SK-MEL-5 (cell line): ENCODE measurements at regions not wholly inside any gene's neighbourhood (a gene's known extent, or its start where the extent isn't known, plus 50 kb on each side); places are given as distances from the start of the nearest gene placed in this dataset.

ENCODE experiments used
- DNase-seq: peaks from one replicate; pipeline ENCODE4 v3.0.0-alpha.2; 2016; ENCODE audit warnings: low read depth, low spot score
- in situ Hi-C: cut with HindIII; loops from 2 replicates; pipeline ENCODE4 v1.10.0; 2016; ENCODE audit warnings: low sequenced_read_pairs, high pct_unique_total_duplicates, low pct_unique_long_range_greater_than_20kb

DNA sequence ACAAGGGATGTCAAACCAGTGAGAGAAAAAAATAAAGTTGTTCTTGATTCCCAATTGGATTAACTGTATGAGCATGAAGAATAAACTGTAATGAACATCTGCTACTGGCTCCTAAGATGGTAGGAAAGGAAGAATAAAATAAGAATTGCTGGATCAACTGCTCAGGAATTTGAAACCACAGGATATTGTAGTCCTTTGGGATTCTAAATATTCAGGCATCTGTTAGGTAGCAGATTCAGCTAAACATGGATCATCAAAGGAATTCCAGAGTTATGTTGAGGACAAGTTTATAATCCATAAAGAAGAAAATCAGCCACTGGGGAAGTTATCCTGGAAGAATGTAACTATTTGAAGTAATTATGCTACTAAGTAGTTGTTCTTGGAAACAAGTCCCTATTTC, 65.8 kb downstream of the ISL1 start:
- DNase-seq: no peak
- in situ Hi-C loops: no loop called here

DNA sequence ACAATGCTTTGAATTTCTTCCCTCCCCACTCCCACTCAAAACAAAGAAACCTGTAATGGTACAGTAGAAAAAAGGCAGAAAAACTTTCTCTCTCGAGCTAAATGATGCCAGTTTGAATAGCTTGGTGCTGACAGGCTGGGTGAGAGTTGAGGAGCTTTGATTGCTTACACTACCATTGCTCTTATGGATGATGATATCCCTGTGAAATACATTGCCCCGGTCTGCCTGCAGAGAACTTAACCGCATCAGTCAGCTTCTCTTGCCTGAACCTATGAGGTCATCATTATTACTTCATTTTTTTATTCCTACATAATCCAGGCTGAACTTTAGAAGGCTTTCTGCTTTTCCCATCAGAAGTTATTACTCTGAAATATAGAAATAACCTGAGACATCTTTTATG, 69.3 kb downstream of the ISL1 start:
- no peak for DNase-seq
- in situ Hi-C loops: no loop called here

DNA sequence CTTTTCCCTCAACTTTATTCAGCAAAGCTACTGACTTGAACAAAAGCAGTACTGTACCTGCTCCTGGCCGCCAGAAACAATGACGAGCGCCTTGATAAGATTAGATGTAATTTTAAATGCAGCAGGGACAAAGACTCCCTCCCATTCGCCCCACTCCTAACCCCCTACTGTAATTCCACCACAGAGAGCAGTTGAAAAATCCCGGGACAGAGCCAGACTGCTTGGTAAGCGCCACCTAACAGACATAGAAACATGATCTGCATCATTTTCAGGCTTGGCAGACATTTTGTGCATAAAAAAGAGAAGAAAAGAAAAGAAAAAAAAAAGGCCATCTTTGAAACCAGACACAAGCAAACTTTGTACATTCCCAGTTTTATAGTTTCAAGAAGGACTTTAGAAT, 81.9 kb downstream of the ISL1 start:
- DNase-seq: peak; percentile 34
- in situ Hi-C loops: no loop called here

DNA sequence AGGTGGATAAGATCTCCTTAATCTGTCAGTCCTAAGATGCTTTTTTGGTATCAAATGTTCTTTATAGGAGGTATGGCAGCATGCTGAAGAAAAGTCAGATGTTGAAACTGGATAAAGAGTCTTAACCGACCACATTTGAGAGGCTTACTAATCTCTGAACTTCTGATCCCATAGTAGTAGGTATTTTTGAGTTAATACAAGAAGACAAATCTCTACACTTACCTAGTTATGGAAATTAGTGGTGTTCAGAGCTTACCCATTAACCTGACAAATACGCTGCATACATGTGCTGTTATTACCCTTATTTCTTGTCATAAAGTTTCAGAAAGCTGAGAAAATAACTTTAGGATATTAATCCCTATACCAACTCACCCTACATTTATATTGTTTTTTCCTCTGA, 83.0 kb downstream of the ISL1 start:
- DNase-seq: no peak
- in situ Hi-C loops: no loop called here

DNA sequence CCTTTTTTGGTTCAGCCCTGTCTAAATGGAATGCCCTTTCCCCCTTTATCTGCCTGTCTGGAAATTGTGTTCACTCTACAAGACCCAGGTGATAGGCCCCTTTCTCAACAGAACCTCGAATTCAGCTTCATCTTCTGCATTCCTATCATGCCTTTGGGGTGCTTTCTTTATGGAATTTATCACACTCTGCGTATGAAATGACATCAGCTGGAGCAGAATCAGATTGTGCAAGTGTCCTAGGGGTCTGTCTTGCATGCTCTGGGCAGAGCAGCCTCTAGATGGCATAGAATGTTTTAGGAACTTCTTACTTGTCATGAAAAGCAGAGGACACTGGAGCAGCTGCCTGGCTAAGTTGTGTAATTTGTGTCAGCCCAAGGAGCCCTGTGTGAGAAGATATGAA, 84.9 kb downstream of the ISL1 start:
- in situ Hi-C loops: no loop called here
- DNase-seq: peak; percentile 52

DNA sequence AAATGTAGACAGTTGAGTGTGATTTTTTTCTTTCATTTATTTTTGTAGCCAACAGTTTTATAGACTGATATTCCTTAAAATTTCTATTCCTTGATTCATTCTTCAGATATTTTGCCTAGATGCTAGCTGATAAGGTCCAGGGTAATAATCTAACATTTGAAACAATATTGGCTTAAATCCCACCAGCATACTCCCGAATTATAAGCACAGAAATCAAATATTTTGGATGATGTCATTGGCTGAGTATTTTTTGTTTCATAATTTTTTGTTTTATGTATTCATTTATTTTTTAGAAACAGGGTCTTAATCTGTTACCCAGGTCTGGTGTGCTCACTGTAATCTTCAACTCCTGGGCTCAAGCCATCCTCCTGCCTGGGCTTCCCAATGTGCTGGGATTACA, 88.4 kb downstream of the ISL1 start:
- no peak for DNase-seq
- in situ Hi-C loops: no loop called here

DNA sequence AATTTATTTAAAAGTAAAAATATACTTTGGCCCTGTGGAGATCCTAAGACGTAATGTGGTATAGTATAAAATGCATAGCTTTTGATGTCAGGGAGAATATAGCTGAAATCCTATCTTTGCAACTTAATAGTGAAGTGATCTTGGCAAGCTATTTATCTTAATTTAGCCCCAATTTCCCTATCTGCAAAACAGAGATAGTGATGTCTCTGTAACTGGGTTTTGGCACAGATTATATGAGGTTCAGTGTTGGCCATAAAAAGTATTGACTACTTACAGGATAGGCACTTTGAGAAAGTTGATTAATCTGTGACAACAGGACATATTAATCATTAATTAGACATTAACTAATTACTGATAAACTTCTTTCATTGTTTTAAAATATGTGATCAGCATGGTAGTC, 89.2 kb downstream of the ISL1 start:
- in situ Hi-C loops: no loop called here
- DNase-seq: no peak

DNA sequence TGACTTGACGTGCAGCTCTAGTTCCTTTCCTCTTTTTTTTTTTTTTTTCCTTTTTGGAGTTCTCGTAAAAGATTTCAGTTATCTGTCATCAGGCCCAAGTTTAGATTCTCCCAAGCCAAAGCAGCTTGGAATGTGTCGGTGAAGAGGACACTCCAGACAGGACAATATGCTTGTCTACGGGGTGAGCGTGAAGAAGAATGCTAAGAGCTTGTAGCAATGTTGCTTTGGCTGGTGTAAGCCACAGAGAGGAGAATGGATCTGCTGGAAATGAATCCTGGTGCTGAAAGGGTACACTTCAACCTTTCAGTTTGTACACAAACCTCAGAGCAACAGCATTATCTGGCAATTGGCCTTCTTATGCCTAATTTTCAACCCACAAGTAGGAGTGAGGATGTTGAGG, 92.4 kb downstream of the ISL1 start:
- in situ Hi-C loops: no loop called here
- DNase-seq: no peak

DNA sequence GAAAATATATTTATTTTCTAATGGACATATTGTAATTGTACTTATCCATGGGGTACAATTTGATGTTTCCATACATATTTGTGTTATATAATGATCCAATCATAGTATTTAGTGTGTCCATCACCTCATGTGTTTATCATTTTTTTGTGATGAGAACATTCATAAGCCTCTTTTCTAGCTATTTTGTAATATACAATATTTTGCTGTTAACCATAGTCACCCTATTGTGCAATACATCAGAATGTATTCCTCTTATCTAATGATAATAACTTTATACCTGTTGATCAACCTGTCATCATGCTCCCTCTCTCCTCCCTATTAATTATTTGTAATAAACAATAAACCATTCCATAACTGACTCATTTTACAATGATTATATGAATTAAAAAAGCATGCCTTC, 93.2 kb downstream of the ISL1 start:
- in situ Hi-C loops: no loop called here
- DNase-seq: no peak

DNA sequence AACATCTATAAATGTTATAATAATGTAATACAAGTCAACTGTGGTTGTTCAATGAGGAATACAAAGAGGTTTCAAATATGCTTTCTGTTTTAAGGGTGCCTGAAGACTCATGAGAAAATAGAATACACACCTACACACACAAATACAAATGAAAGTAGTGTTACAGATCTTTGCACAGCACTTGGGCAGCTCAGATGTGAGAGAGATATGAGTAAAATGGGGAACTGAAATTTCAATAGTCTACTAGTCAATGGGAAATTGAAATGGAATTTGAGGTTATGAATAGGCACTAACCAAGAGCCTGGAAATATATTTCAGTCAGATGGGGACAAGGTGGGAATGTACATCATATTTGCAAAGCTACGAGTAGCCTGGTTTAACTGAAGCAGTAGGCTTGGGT, 96.6 kb downstream of the ISL1 start:
- DNase-seq: no peak
- in situ Hi-C loops: no loop called here

DNA sequence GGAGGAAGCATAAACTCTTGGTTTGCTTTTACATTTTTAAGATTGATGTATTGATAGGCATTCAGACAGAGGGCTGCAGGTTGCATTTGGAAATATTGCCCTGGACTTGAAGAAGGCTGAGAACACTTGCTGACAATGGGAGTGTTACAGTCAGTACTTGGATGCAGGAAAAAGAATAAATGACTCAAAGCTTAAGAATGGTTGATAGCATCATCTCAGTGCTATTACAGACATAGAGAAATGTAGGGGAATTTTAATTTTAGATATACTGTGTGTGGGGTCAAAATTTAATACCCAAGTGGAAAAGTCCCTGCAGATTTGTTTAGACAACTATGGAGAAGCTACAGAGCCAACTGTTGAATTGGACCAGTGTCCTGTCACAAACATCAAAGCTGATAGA, 101.1 kb downstream of the ISL1 start:
- in situ Hi-C loops: no loop called here
- DNase-seq: no peak

DNA sequence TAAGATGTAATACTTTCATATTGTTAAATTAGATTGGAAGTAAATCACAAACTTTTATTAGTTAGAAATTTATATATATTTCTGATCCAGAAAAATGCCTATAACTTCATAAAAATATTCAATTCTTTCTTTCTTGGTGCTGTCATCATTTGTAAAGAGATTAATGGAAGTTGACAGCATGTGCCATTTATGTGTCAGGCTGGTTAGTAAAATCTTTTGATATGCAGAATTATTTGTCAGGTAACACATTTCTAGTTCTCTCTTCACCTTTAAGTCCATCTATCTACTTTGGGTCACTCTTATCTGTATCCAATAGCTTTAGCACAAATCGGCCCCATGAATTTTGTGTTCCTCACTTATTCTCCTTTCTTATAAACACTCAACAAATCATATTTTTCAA, 102.9 kb downstream of the ISL1 start:
- no peak for DNase-seq
- in situ Hi-C loops: no loop called here

DNA sequence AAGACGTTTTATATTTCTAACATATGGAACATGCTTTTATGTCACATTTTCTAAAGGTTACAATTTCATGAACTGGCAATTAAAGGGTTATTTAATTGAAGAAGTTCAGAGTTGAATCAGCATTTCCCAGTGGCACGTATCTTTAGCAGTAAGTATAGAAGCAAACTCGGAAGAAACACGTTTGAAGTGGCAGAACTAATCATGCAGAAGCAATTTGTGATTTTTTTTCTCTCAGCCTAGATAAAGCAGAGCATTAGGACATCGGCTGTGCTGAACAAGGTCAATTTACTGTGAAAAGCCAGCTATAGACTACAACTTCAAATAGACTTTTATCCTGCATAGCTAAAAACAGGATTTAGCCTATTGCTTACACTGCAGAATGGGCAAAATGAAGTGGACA, 104.7 kb downstream of the ISL1 start:
- DNase-seq: no peak
- in situ Hi-C loops: no loop called here

DNA sequence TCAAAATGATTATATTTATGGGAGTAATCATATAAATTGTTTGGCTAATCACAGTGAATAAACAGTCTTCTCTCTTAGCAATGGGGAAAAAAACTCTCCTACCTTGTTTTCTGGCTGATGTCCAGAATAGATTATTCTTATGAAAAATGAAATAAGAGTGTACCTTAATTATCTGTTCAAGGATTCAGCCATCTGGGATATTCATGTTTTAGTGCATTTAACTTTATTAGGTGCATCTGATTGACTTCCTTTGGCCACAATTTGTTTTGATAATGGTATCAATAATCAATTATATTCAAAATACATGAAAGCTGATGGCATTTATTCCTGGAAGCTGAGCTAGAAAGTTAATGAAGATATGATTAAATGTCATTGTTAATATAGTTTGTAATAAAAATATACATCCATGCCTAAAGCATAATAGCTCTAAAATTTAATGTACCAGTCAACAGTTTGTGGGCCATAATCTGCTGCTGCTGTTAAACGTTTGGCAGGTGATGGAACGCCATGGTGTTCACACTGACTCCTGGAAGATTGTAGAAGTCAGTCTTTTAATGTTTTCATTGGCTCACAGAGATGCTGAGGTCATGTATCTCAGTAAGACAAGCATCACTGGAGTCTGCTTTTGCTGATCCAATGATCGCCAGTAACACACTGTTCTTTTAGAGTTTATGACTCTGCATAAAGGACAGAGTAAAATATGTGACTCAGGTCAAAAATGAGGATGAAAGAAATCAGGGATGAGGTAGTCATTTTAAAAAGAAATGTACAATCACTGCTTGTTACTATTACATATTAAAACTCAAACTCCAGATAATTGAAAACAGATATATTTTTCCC, 105.8 kb downstream of the ISL1 start:
- no peak for DNase-seq
- in situ Hi-C loops: no loop called here

DNA sequence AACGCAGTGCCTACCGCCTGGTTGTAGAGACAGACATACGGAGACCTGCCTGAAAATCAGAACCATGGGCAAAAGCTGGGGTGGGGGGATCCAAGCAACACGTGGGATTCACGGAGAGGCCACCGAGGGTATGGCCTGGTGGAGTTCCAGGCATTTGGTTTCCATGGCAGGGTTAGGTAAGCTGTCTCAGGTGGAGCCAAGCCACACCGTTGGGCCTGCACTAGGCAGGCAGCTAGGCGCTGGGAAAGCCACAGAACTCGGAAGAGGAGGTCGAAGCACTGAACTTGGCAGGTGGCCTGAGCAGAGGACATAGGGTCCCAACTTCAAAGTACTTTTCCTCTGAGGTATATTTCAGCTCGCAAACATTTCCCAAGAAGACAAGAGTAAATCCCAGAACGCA, 111.6 kb downstream of the ISL1 start:
- DNase-seq: no peak
- in situ Hi-C loops: no loop called here

DNA sequence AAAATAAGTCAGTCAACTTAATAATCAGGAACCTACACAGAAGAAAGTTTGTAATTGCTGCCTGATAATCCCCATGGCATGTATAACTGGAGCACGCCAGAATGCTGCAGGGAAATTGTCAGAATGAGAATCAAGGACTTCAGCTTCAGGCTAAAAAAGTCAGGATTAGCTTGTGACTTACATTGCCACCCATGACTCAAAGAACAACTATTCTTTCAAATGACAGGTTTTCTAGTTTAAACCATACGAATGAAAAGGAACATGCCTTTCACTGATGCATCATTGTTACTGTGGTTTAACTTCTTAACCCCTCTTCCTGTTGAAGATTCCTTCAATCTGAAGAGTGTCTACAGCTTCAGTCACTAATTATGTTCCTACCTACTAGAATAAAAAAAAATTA, 112.4 kb downstream of the ISL1 start:
- in situ Hi-C loops: no loop called here
- peak; percentile 69 for DNase-seq

DNA sequence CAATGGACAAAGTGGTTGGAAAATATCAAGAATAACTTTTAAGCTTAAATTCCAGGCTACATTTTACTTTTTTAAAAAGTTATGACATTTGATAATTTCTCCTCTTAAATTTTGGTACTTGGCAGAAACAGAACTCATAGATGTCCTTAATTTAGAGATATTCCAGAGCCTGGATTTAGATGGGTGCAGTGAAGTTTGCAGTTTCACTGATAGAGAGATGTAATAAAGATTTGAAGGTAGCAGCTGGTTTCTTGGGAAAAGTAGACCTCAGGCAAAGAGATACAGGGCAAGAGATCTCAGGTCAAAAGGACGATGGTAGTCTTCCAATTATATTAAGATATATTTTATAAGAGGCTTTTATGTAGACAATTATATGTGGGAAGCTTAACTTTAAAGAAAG, 134.6 kb downstream of the ISL1 start:
- in situ Hi-C loops: no loop called here

DNA sequence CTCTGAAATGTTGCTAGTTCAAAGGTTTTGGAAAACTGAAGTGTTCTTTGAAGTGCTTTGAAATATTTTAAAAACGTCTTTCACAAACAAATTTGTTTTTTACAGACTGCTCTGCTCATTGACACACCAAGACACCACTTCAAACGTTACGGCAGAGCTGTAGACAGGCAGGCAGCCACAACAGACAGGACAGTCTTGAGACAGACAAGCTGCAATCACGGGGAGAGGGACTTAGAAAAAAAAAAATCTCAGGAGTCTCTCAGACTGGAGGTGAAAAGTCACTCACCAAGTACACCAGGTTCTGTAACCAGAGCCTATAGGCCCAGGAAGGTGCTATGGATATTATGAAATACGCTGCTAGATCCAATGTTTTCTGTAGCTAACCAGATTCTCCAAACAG, 135.4 kb downstream of the ISL1 start:
- in situ Hi-C loops: no loop called here
- no peak for DNase-seq

More for the DNA sequence above, 134.6 kb downstream of the ISL1 start:
- no peak for DNase-seq

DNA sequence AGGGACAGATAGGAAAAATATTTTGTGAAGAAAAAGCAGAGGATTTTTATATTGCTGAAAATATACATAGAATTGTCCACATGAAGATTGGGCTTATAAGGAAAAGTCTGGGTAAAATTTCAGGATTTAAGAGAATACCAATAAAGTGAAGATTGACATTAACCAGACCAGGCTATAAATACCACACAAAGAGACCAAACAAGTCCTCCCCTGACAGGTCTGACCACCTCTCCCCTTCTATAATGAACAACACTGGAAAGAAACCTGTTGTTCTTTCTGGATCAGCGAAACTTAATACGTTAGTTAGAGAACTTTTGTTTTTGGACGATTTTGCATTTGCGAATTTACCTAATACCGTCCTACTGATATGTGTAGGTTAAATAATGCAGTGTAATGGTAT, 138.3 kb downstream of the ISL1 start:
- DNase-seq: no peak

DNA sequence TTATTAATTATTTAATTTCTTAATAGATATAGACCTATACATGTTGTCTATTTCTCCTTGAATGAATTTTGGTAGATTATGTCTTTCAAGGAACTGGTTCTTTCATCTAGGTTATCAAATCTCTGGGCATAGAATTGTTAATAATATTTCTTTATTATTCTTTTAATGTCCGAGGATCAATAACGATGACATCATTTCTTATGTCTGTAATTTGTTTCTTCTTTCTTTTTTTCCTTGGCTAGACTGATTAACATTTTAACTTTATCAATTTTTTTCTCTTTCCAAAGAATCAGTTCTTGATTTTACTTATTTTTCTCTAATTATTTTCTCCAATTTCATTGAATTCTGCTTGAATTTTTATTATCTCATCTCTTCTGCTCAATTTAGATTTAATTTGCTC, 156.0 kb downstream of the ISL1 start:
- DNase-seq: no peak
- in situ Hi-C loops: no loop called here

More for the DNA sequence above, 138.3 kb downstream of the ISL1 start:
- in situ Hi-C loops: no loop called here
